Transverse colon (tissue), 4 donors: ENCODE measurements at regions not wholly inside any gene's neighbourhood (a gene's known extent, or its start where the extent isn't known, plus 50 kb on each side); places are given as distances from the start of the nearest gene placed in this dataset.
"Not testable (repeated sequence)": the region's sequence is repeated elsewhere in the genome, so short reads cannot be mapped to it uniquely, and the experiment has no call there.

ENCODE experiments used
- DNase-seq: peaks from one replicate; pipeline ENCODE4 v3.0.0-alpha.2; 2019
- H3K27ac ChIP-seq, 4 donors: fragments of 200-600 bp; sonication (generic); 2 replicates each; pipeline ENCODE4 v1.5.1; 2016 to 2018; ENCODE audit warnings: inconsistent platforms in 4 of 4
- H3K27me3 ChIP-seq: fragments of 200-600 bp; sonication (generic); 2 replicates; pipeline ENCODE4 v1.5.1; 2017; ENCODE audit warnings: inconsistent platforms
- H3K36me3 ChIP-seq, 4 donors: fragments of 200-600 bp; sonication (generic); 2 replicates each; pipeline ENCODE4 v1.5.1; 2017 to 2019; ENCODE audit warnings: inconsistent platforms in 4 of 4
- H3K4me1 ChIP-seq, 4 donors: fragments of 200-600 bp; sonication (generic); 2 replicates each; pipeline ENCODE4 v1.5.1; 2017 to 2020; ENCODE audit warnings: inconsistent platforms in 4 of 4
- H3K4me3 ChIP-seq, 4 donors: fragments of 200-600 bp; sonication (generic); 1 replicate in 1 of 4; 2 replicates in 3 of 4; pipeline versions ENCODE4 v1.5.1 to v1.6.1; 2017 to 2019; ENCODE audit warnings: inconsistent platforms in 4 of 4
- H3K9me3 ChIP-seq, 2 donors: fragments of 200-600 bp; sonication (generic); 2 replicates each; pipeline ENCODE4 v1.5.1; 2017 to 2019; ENCODE audit warnings: inconsistent platforms in 2 of 2
- EP300 ChIP-seq: sonication (generic); formaldehyde crosslinking; IDR thresholded peaks from one replicate; pipeline ENCODE4 v1.6.1; 2017; ENCODE audit warnings: antibody characterized with exemption, low read depth
- POLR2A ChIP-seq: fragments of 450-650 bp; IDR thresholded peaks from one replicate; pipeline ENCODE4 v1.6.1; 2016; ENCODE audit warnings: antibody characterized with exemption, mild to moderate bottlenecking, moderate library complexity
- POLR2AphosphoS5 ChIP-seq, 3 donors: sonication (generic); formaldehyde crosslinking; IDR thresholded peaks; one replicate each; pipeline ENCODE4 v1.6.1; 2016; ENCODE audit warnings: antibody characterized with exemption in 3 of 3
- WGBS, 2 donors: methylation state at CpG; one replicate each; pipeline ENCODE4 v1.1.5; 2018; ENCODE audit warnings: low coverage in 1 of 2; 5-methylcytosine and 5-hydroxymethylcytosine counted together
- in situ Hi-C, 4 donors: fragments of 200-750 bp; cut with MboI; loops; one replicate each; pipeline versions ENCODE4 v1.15.0 to v1.15.1; 2017; ENCODE audit warnings: low sequenced_read_pairs in 3 of 4, low pct_ligation_motif_present in 1 of 4, low pct_unique_long_range_greater_than_20kb in 1 of 4
- intact Hi-C: fragments of 100-400 bp; cut with DNase I; formaldehyde crosslinking; loops from one replicate; pipeline ENCODE4 v1.15.1; 2023; ENCODE audit warnings: low total_unique reads
- TF ChIP-seq, protein P1 (sequence below), 5 experiments: fragments of 200-600 bp in 3 of 5; fragments of 450-650 bp in 2 of 5; sonication (generic) in 3 of 5; IDR thresholded peaks; 1 replicate in 2 of 5; 2 replicates in 3 of 5; pipeline ENCODE4 v1.5.1; 2016 to 2017; ENCODE audit warnings: antibody characterized with exemption in 5 of 5, inconsistent platforms in 3 of 5, mild to moderate bottlenecking in 2 of 5, moderate library complexity in 1 of 5

DNA sequence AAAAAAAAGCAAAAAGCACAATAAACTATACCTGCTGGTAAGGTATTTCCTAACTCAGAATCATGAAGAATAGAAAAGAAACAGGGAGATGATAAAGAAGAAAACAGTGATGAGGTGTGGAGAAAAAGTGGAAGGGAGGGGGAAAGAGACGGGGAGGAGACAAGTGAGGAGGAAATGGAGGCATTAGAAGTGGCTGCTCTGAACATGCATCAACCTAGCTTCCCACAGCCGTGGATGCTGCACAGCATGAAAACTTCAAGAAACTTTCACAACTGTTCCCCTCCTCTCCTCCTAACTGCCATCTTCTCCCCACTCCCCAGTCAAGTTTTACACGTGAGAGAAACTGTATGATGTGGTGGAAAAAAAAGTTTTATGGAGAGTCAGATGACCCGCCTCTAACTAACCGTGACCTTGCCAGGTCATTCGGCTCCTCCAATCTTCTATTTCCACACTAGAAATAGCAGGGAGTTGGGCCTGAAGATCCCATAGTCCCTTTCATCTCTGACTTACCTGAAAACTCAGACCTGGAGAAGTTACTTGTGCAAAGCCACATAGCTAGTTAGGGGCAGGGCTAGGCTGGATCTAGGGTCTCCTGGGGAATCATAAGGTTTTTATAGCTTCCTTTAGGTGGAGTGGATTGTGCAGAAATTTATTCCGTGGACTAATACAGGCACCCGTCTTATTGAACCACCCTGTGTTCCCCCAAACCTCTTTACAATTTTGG is 461.9 kb downstream of the KLF5 start:
- 61 to 68% methylated on average over 8 of the region's 8 CpGs for WGBS, 2 donors
- TF ChIP-seq, protein P1, sequence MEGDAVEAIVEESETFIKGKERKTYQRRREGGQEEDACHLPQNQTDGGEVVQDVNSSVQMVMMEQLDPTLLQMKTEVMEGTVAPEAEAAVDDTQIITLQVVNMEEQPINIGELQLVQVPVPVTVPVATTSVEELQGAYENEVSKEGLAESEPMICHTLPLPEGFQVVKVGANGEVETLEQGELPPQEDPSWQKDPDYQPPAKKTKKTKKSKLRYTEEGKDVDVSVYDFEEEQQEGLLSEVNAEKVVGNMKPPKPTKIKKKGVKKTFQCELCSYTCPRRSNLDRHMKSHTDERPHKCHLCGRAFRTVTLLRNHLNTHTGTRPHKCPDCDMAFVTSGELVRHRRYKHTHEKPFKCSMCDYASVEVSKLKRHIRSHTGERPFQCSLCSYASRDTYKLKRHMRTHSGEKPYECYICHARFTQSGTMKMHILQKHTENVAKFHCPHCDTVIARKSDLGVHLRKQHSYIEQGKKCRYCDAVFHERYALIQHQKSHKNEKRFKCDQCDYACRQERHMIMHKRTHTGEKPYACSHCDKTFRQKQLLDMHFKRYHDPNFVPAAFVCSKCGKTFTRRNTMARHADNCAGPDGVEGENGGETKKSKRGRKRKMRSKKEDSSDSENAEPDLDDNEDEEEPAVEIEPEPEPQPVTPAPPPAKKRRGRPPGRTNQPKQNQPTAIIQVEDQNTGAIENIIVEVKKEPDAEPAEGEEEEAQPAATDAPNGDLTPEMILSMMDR (IDR thresholded peaks at IDR 0.05): no peak
- TF ChIP-seq EP300 (no peak), POLR2AphosphoS5 (IDR thresholded peaks at IDR 0.05) (no peak), POLR2A (no peak)
- in situ Hi-C loops: no loop called here
- H3K4me1 ChIP-seq: peaks cover 0 to 7% (median 5%) of the 10 kb centered on the region in 4 donors
- peak overlapping the region in 1 of 4 donors; percentile 46 for H3K27ac ChIP-seq
- no peak for DNase-seq
- intact Hi-C loops: no loop called here
- H3K36me3 ChIP-seq: no peaks in the 10 kb centered on the region
- H3K27me3 ChIP-seq: no peaks in the 10 kb centered on the region
- H3K4me3 ChIP-seq: no peak overlapping the region
- no peaks in the 10 kb centered on the region for H3K9me3 ChIP-seq

DNA sequence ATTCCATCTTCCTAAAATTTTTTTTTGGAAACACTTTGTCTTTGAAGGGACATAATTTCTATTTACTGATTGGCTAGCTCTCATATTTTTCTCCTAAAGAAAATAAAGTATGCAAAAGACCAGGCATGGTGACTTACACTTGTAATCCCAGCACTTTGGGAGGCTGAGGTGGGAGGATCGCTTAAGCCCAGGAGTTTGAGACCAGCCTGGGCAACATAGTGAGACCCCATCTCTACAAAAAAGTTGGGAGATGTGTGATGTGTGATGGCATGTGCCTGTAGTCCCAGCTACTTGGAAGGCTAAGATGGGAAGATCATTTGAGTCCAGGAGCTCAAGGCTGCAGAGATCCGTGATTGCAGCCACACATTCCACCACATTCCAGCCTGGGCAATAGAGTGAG is 461.3 kb downstream of the KLF5 start:
- H3K4me3 ChIP-seq, H3K4me1 ChIP-seq, H3K36me3 ChIP-seq, DNase-seq, H3K9me3 ChIP-seq, intact Hi-C loops, H3K27me3 ChIP-seq, H3K27ac ChIP-seq, in situ Hi-C loops: not testable (repeated sequence)
- 83 to 91% methylated on average over 2 of the region's 2 CpGs for WGBS, 2 donors

DNA sequence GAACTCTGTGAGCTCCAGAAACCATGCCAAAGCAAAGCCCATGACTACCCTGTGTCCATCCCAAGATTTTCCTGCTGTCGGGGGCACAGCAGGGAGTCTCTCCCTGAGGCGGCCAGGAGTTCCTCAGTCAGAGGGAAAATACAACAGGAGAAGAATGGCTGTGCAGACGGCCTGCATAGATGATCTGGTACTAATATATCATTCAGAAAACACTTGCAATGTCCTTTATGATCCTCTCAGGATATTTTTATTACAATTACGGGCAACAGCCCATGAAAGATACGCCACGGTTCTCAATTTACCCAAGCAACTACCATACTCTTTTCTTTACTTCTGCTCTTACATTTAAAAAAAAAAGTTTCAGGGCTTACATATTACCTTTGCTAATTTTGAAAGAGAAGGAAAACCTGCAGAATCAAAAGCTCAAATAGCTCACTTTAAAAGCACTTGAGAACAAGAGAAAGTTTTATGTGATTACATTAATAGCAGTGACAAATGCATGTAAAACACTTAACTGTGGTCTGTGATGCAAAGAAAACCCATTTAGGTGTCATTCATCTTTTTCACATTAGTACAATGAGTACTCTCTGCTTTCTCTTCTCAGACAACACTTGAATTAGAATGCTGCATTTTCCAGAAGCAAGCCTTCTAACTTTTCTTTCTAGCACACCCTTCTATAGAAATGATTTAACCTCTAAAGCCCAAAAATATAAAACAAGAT is 460.8 kb downstream of the KLF5 start:
- Histone ChIP-seq H3K36me3 (no peaks in the 10 kb centered on the region), H3K4me3 (no peak overlapping the region), H3K4me1 (peaks cover 0 to 7% (median 5%) of the 10 kb centered on the region in 4 donors), H3K9me3 (no peaks in the 10 kb centered on the region), H3K27me3 (no peaks in the 10 kb centered on the region), H3K27ac (no peak overlapping the region)
- 86 to 89% methylated on average over 4 to 6 of the region's 6 CpGs for WGBS, 2 donors
- TF ChIP-seq POLR2AphosphoS5 (IDR thresholded peaks at IDR 0.05): no peak
- TF ChIP-seq, protein P1 (IDR thresholded peaks at IDR 0.05): no peak
- TF ChIP-seq POLR2A: no peak
- DNase-seq: no peak
- in situ Hi-C loops: no loop called here
- intact Hi-C loops: loop anchor here (5.0 kb wide), 1 partner anchor 637 kb away; no protein-coding TSS in a partner anchor

DNA sequence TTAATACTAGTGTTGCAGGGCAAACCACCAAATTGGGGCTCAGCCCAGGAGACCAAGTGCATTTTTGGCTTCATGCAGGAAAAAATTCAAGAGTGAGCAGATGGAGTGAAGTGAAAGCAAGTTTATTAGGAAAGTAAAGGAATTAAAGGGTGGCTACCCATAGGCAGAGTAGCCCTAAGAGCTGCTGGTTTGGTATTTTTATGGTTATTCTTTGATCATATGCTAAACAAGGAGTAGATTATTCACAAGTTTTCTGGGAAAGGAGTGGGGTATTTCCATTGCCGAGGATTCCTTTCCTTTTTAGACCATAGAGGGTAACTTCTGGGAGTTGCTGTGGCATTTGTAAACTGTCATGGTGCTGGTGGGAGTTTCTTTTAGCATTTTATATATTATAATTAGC is 459.0 kb downstream of the KLF5 start:
- in situ Hi-C loops (no loop called here), intact Hi-C loops (loop anchor here (5.0 kb wide), 1 partner anchor 635 kb away; no protein-coding TSS in a partner anchor)
- Histone ChIP-seq H3K4me1 (peaks cover 0 to 7% (median 5%) of the 10 kb centered on the region in 4 donors), H3K36me3 (no peaks in the 10 kb centered on the region), H3K9me3 (no peaks in the 10 kb centered on the region), H3K27ac (no peak overlapping the region), H3K27me3 (no peaks in the 10 kb centered on the region), H3K4me3 (no peak overlapping the region)
- TF ChIP-seq POLR2A (no peak), POLR2AphosphoS5 (IDR thresholded peaks at IDR 0.05) (no peak), EP300 (no peak)
- TF ChIP-seq, protein P1 (IDR thresholded peaks at IDR 0.05): no peak
- DNase-seq: no peak
- whole genome bisulfite sequencing, 2 donors: 83 to 100% methylated on average over 1 of the region's 1 CpG
